HL-60 (cell line): ENCODE measurements at regions not wholly inside any gene's neighbourhood (a gene's known extent, or its start where the extent isn't known, plus 50 kb on each side); places are given as distances from the start of the nearest gene placed in this dataset.

Source experiments
- DNase-seq, 2 experiments: peaks; one replicate each; pipeline ENCODE4 v3.0.0-alpha.2; 2010 to 2020; ENCODE audit warnings: low read depth in 1 of 2, low spot score in 1 of 2
- H3K27ac ChIP-seq: fragments of 250-450 bp; sonication (Bioruptor Pico); replicated peaks from 2 replicates; pipeline ENCODE4 v1.5.1; 2020; ENCODE audit warnings: mild to moderate bottlenecking, moderate library complexity
- H3K27me3 ChIP-seq: fragments of 250-450 bp; sonication (Bioruptor Pico); 2 replicates; pipeline ENCODE4 v1.5.1; 2021; ENCODE audit warnings: mild to moderate bottlenecking, moderate library complexity; ENCODE audit not compliant: insufficient read depth, poor library complexity, severe bottlenecking
- H3K4me3 ChIP-seq: replicated peaks from 2 replicates; pipeline ENCODE4 v1.5.1; 2011; ENCODE audit warnings: mild to moderate bottlenecking, control low read depth, low read length; ENCODE audit not compliant: insufficient read depth
- CTCF ChIP-seq: IDR thresholded peaks from one replicate; pipeline ENCODE4 v1.5.1; 2011; ENCODE audit warnings: low read length, control low read depth, inconsistent platforms; ENCODE audit not compliant: insufficient read depth
- GABPA ChIP-seq: IDR thresholded peaks from 2 replicates; pipeline ENCODE4 v1.6.1; 2012; ENCODE audit warnings: low read depth
- POLR2AphosphoS5 ChIP-seq: IDR thresholded peaks from 2 replicates; pipeline ENCODE4 v1.6.1; 2012; ENCODE audit warnings: low read depth
- REST ChIP-seq: IDR thresholded peaks from 2 replicates; pipeline ENCODE4 v1.6.1; 2012; ENCODE audit warnings: low read depth; ENCODE audit not compliant: insufficient replicate concordance
- SPI1 ChIP-seq: IDR thresholded peaks from 2 replicates; pipeline ENCODE4 v1.6.1; 2012; ENCODE audit warnings: low read depth, mild to moderate bottlenecking, borderline replicate concordance

- no peak for TF ChIP-seq POLR2AphosphoS5
- no peak for TF ChIP-seq GABPA
- TF ChIP-seq REST: no peak
- no peak for TF ChIP-seq SPI1
- Histone ChIP-seq H3K4me3 (no peak overlapping the region), H3K27me3 (no peaks in the 10 kb centered on the region), H3K27ac (no peak overlapping the region)
- DNase-seq: no peak
These were observed 80.3 kb downstream of the NXPE2 start for GRCh38 chr11:114758627-114759026.

GRCh38 chr11:114762408-114762807 lies 84.1 kb downstream of the NXPE2 start:
- Histone ChIP-seq H3K27me3 (no peaks in the 10 kb centered on the region), H3K27ac (no peak overlapping the region), H3K4me3 (no peak overlapping the region)
- TF ChIP-seq GABPA (no peak), CTCF (peak; percentile 83), SPI1 (no peak; the same call in 1 of the 2 replicates), REST (no peak)
- DNase-seq: peak in 1 of 2 experiments; percentile 58

- Histone ChIP-seq H3K27ac (no peak overlapping the region), H3K27me3 (no peaks in the 10 kb centered on the region), H3K4me3 (no peak overlapping the region)
- no peak for TF ChIP-seq SPI1
- TF ChIP-seq GABPA: no peak
- no peak for DNase-seq
These were observed 86.2 kb downstream of the NXPE2 start for GRCh38 chr11:114764563-114764962.

- no peaks in the 10 kb centered on the region for H3K27me3 ChIP-seq
- H3K27ac ChIP-seq: no peak overlapping the region
- DNase-seq: no peak
- TF ChIP-seq GABPA: no peak
- no peak for TF ChIP-seq POLR2AphosphoS5
- TF ChIP-seq SPI1: no peak
- TF ChIP-seq CTCF: no peak
- no peak for TF ChIP-seq REST
- H3K4me3 ChIP-seq: no peak overlapping the region
These were observed 92.8 kb downstream of the NXPE2 start for GRCh38 chr11:114771172-114771571.
